ENCODE measurements at regions not wholly inside any gene's neighbourhood (a gene's known extent, or its start where the extent isn't known, plus 50 kb on each side); places are given as distances from the start of the nearest gene placed in this dataset.

- 83% methylated on average over 2 of the region's 4 CpGs for WGBS (ENCODE audit: insufficient coverage)
Observed at GRCh38 chr7:45387837-45388236, 186.3 kb upstream of the ADCY1 start.

GRCh38 chr7:45389073-45389872, 184.9 kb upstream of the ADCY1 start:
- intact Hi-C loops (cut with micrococcal nuclease) = no loop called here
- no peak overlapping the region for H3K27ac Mint-ChIP-seq
- H3K79me2 ChIP-seq (ENCODE audit: insufficient read depth, low read length) = no peaks in the 10 kb centered on the region
- H3K27me3 ChIP-seq (ENCODE audit: control insufficient read depth in 2 of 2, insufficient read depth in 2 of 2, low read length in 2 of 2) = no peaks in the 10 kb centered on the region
- no peak overlapping the region for H2AFZ ChIP-seq (ENCODE audit: insufficient read depth, low read depth, low read length, poor library complexity, severe bottlenecking)
- WGBS (ENCODE audit: insufficient coverage) = 100% methylated on average over 2 of the region's 7 CpGs
- no peaks in the 10 kb centered on the region for H4K20me1 ChIP-seq (ENCODE audit: insufficient read depth, low read length)
- H3K36me3 Mint-ChIP-seq = no peaks in the 10 kb centered on the region
- H3K4me1 ChIP-seq (ENCODE audit: control insufficient read depth in 1 of 2, insufficient read depth in 2 of 2, low read length in 2 of 2) = no peaks in the 10 kb centered on the region
- peaks cover 4 to 18% of the 10 kb centered on the region in 2 donors for H3K9me3 ChIP-seq (replicated peaks in 1 of 2; ENCODE audit: control insufficient read depth in 1 of 2, insufficient read depth in 1 of 2, low read length in 2 of 2)
- H3K9ac ChIP-seq (ENCODE audit: insufficient read depth, low read length, poor library complexity, severe bottlenecking) = no peak overlapping the region
- no peak overlapping the region for H3K4me3 Mint-ChIP-seq
- peaks cover 0 to 28% (median 7%) of the 10 kb centered on the region in 7 donors for H3K9me3 Mint-ChIP-seq
- H3K36me3 ChIP-seq (replicated peaks in 1 of 2; ENCODE audit: control insufficient read depth in 1 of 2, insufficient read depth in 2 of 2, low read length in 2 of 2) = no peaks in the 10 kb centered on the region
- no peak overlapping the region for H3K4me3 ChIP-seq (replicated peaks in 1 of 3; ENCODE audit: low read depth in 2 of 3, low read length in 3 of 3)
- H3K4me2 ChIP-seq (replicated peaks; ENCODE audit: extremely low read depth, low read length, poor library complexity, severe bottlenecking) = no peak overlapping the region
- peaks cover 0 to 2% (median 0%) of the 10 kb centered on the region in 3 donors for H3K27me3 Mint-ChIP-seq (ENCODE audit: low read depth in 3 of 3)
- no peak overlapping the region for H3K27ac ChIP-seq (ENCODE audit: low read depth in 1 of 2, low read length in 2 of 2)
- no peak for TF ChIP-seq CTCF (IDR thresholded peaks at IDR 0.05)
- H3K4me1 Mint-ChIP-seq = no peaks in the 10 kb centered on the region
- DNase-seq = no peak

More at GRCh38 chr7:45387837-45388236, 186.3 kb upstream of the ADCY1 start:
- Histone ChIP-seq H2AFZ (ENCODE audit: insufficient read depth, low read depth, low read length, poor library complexity, severe bottlenecking) (no peak overlapping the region), H3K4me1 (ENCODE audit: control insufficient read depth in 1 of 2, insufficient read depth in 2 of 2, low read length in 2 of 2) (no peaks in the 10 kb centered on the region), H4K20me1 (ENCODE audit: insufficient read depth, low read length) (no peaks in the 10 kb centered on the region), H3K36me3 (replicated peaks in 1 of 2; ENCODE audit: control insufficient read depth in 1 of 2, insufficient read depth in 2 of 2, low read length in 2 of 2) (no peaks in the 10 kb centered on the region), H3K9me3 (replicated peaks in 1 of 2; ENCODE audit: control insufficient read depth in 1 of 2, insufficient read depth in 1 of 2, low read length in 2 of 2) (peaks cover 0 to 15% of the 10 kb centered on the region in 2 donors), H3K79me2 (ENCODE audit: insufficient read depth, low read length) (no peaks in the 10 kb centered on the region), H3K27ac (ENCODE audit: low read depth in 1 of 2, low read length in 2 of 2) (no peak overlapping the region), H3K4me3 (replicated peaks in 1 of 3; ENCODE audit: low read depth in 2 of 3, low read length in 3 of 3) (no peak overlapping the region), H3K9ac (ENCODE audit: insufficient read depth, low read length, poor library complexity, severe bottlenecking) (no peak overlapping the region), H3K4me2 (replicated peaks; ENCODE audit: extremely low read depth, low read length, poor library complexity, severe bottlenecking) (no peak overlapping the region), H3K27me3 (ENCODE audit: control insufficient read depth in 2 of 2, insufficient read depth in 2 of 2, low read length in 2 of 2) (no peaks in the 10 kb centered on the region)
- TF ChIP-seq CTCF (IDR thresholded peaks at IDR 0.05) = no peak
- no peak for DNase-seq
- Mint-ChIP-seq H3K27ac (peak overlapping the region in 1 of 7 donors; percentile 15), H3K27me3 (ENCODE audit: low read depth in 3 of 3) (peaks cover 0 to 5% (median 0%) of the 10 kb centered on the region in 3 donors), H3K4me3 (no peak overlapping the region), H3K36me3 (no peaks in the 10 kb centered on the region), H3K9me3 (peaks cover 4 to 34% (median 11%) of the 10 kb centered on the region in 7 donors), H3K4me1 (no peaks in the 10 kb centered on the region)
- intact Hi-C loops (cut with micrococcal nuclease) = no loop called here
